H1 (cell line): ENCODE measurements at regions not wholly inside any gene's neighbourhood (a gene's known extent, or its start where the extent isn't known, plus 50 kb on each side); places are given as distances from the start of the nearest gene placed in this dataset.

ENCODE experiments used
- CTCF ChIA-PET: fragments of 300-600 bp; sonication (Branson Sonifier 250); formaldehyde crosslinking; loops from one replicate; lab custom pipeline; 2021; ENCODE audit not compliant: partially characterized antibody; lab: Charles Lee
- POLR2A ChIA-PET: fragments of 300-600 bp; sonication (Branson Sonifier 250); formaldehyde crosslinking; loops from one replicate; lab custom pipeline; 2021; ENCODE audit warnings: inconsistent platforms; ENCODE audit not compliant: partially characterized antibody; lab: Charles Lee
- DNase-seq, 2 experiments: peaks; one replicate each; pipeline versions ENCODE4 v3.0.0 to v3.0.0-alpha.2; 2010 to 2022; ENCODE audit warnings: low spot score in 2 of 2, low read depth in 1 of 2, mixed read lengths in 1 of 2
- FAIRE-seq: peaks from 2 replicates; lab custom pipeline; 2011; peaks lifted over from hg19 to GRCh38; lab: Jason Lieb, UNC
- H2AFZ ChIP-seq: 2 replicates; pipeline ENCODE4 v1.8.1; 2012; ENCODE audit warnings: low read length, inconsistent platforms
- H2AK5ac ChIP-seq: 2 replicates; pipeline ENCODE4 v1.6.1; 2013; ENCODE audit warnings: low read depth, low read length
- H2BK120ac ChIP-seq: replicated peaks from 2 replicates; pipeline ENCODE3; 2013; ENCODE audit warnings: low read depth, low read length, inconsistent platforms
- H2BK12ac ChIP-seq: 2 replicates; pipeline ENCODE4 v1.6.1; 2013; ENCODE audit warnings: low read depth, low read length
- H2BK15ac ChIP-seq: 2 replicates; pipeline ENCODE4 v1.6.1; 2013; ENCODE audit warnings: low read length
- H2BK20ac ChIP-seq: 2 replicates; pipeline ENCODE4 v1.6.1; 2013; ENCODE audit warnings: low read length
- H2BK5ac ChIP-seq: 2 replicates; pipeline ENCODE4 v1.6.1; 2013; ENCODE audit warnings: low read depth, low read length
- H3K14ac ChIP-seq: 2 replicates; pipeline ENCODE4 v1.6.1; 2013; ENCODE audit warnings: inconsistent platforms; ENCODE audit not compliant: insufficient read length
- H3K18ac ChIP-seq: 2 replicates; pipeline ENCODE4 v1.6.1; 2013; ENCODE audit warnings: low read length; ENCODE audit errors: extremely low read depth
- H3K23ac ChIP-seq: 2 replicates; pipeline ENCODE4 v1.6.1; 2013; ENCODE audit warnings: inconsistent platforms; ENCODE audit not compliant: insufficient read length
- H3K23me2 ChIP-seq: 2 replicates; pipeline ENCODE4 v1.6.1; 2013; ENCODE audit warnings: low read depth, low read length
- H3K27ac ChIP-seq: 2 replicates; pipeline ENCODE4 v1.6.1; 2011; ENCODE audit warnings: low read depth, low read length, inconsistent platforms
- H3K27me3 ChIP-seq, 4 experiments: replicated peaks in 1 of 4; 1 replicate in 1 of 4; 2 replicates in 3 of 4; pipeline versions ENCODE4 v1.6.1 to v1.8.1; 2011 to 2013; ENCODE audit warnings: low read length in 3 of 4, mild to moderate bottlenecking in 3 of 4, inconsistent platforms in 2 of 4, mixed read lengths in 2 of 4, moderate library complexity in 1 of 4; ENCODE audit not compliant: control insufficient read depth in 3 of 4, insufficient read depth in 3 of 4; ENCODE audit errors: extremely low read depth in 1 of 4
- H3K36me3 ChIP-seq, 4 experiments: 2 replicates each; pipeline versions ENCODE4 v1.6.1 to v1.8.1; 2011 to 2013; ENCODE audit warnings: mild to moderate bottlenecking in 4 of 4, low read length in 3 of 4, moderate library complexity in 2 of 4, control low read depth in 1 of 4, inconsistent platforms in 1 of 4; ENCODE audit not compliant: insufficient read depth in 4 of 4, control insufficient read depth in 2 of 4
- H3K4ac ChIP-seq: replicated peaks from 2 replicates; pipeline ENCODE3; 2013; ENCODE audit warnings: low read length, low read depth, mixed read lengths, inconsistent platforms; ENCODE audit not compliant: insufficient read length
- H3K4me1 ChIP-seq, 4 experiments: replicated peaks in 1 of 4; 1 replicate in 1 of 4; 2 replicates in 3 of 4; pipeline versions ENCODE4 v1.6.1 to v1.8.1; 2011 to 2013; ENCODE audit warnings: low read length in 3 of 4, inconsistent platforms in 2 of 4, mixed read lengths in 1 of 4; ENCODE audit not compliant: insufficient read depth in 4 of 4, control insufficient read depth in 3 of 4
- H3K4me2 ChIP-seq, 2 experiments: 2 replicates each; pipeline versions ENCODE4 v1.6.1 to v1.8.1; 2011 to 2013; ENCODE audit warnings: low read depth in 2 of 2, low read length in 2 of 2, control low read depth in 1 of 2, inconsistent platforms in 1 of 2, mild to moderate bottlenecking in 1 of 2; ENCODE audit not compliant: insufficient read depth in 1 of 2
- H3K4me3 ChIP-seq, 4 experiments: fragments of 200-600, 300-600 bp in 1 of 4; sonication (generic), shearing (Covaris generic), sonication (Bioruptor Twin) in 1 of 4; 2 replicates each; pipeline versions ENCODE4 v1.5.1 to v1.8.1; 2011 to 2016; ENCODE audit warnings: low read length in 4 of 4, low read depth in 3 of 4, control low read depth in 2 of 4, inconsistent platforms in 2 of 4, mild to moderate bottlenecking in 2 of 4, mixed read lengths in 1 of 4, moderate library complexity in 1 of 4; ENCODE audit not compliant: insufficient read depth in 2 of 4; ENCODE audit errors: extremely low read depth in 1 of 4
- H3K56ac ChIP-seq: replicated peaks from 2 replicates; pipeline ENCODE3; 2013; ENCODE audit warnings: low read depth, mild to moderate bottlenecking, mixed read lengths, low read length, inconsistent platforms; ENCODE audit not compliant: insufficient read length
- H3K79me1 ChIP-seq: 2 replicates; pipeline ENCODE4 v1.6.1; 2013; ENCODE audit warnings: low read depth, low read length, control low read depth
- H3K79me2 ChIP-seq, 2 experiments: 2 replicates each; pipeline versions ENCODE4 v1.6.1 to v1.8.1; 2012 to 2013; ENCODE audit warnings: low read length in 2 of 2, mild to moderate bottlenecking in 2 of 2, inconsistent platforms in 1 of 2; ENCODE audit not compliant: insufficient read depth in 2 of 2, control insufficient read depth in 1 of 2
- H3K9ac ChIP-seq, 4 experiments: replicated peaks in 1 of 4; 1 replicate in 1 of 4; 2 replicates in 3 of 4; pipeline versions ENCODE4 v1.6.1 to v1.8.1; 2011 to 2013; ENCODE audit warnings: low read depth in 3 of 4, low read length in 3 of 4, control low read depth in 2 of 4, mild to moderate bottlenecking in 2 of 4, moderate library complexity in 2 of 4, inconsistent platforms in 1 of 4; ENCODE audit errors: extremely low read depth in 1 of 4
- H3K9me3 ChIP-seq, 2 experiments: 2 replicates each; pipeline versions ENCODE4 v1.6.1 to v1.8.1; 2012 to 2013; ENCODE audit warnings: mild to moderate bottlenecking in 2 of 2, moderate library complexity in 2 of 2, control low read depth in 1 of 2, inconsistent platforms in 1 of 2, low read depth in 1 of 2, low read length in 1 of 2, mixed read lengths in 1 of 2; ENCODE audit not compliant: insufficient read depth in 2 of 2
- H4K20me1 ChIP-seq, 2 experiments: replicated peaks in 1 of 2; 2 replicates each; pipeline versions ENCODE3 to v1.8.1; 2011 to 2013; ENCODE audit warnings: inconsistent platforms in 2 of 2, low read length in 2 of 2, mild to moderate bottlenecking in 1 of 2; ENCODE audit not compliant: insufficient read depth in 2 of 2, control insufficient read depth in 1 of 2
- H4K5ac ChIP-seq: 2 replicates; pipeline ENCODE4 v1.6.1; 2013; ENCODE audit warnings: low read length, low read depth, mixed read lengths, inconsistent platforms; ENCODE audit not compliant: insufficient read length
- H4K8ac ChIP-seq: 2 replicates; pipeline ENCODE4 v1.8.0; 2013; ENCODE audit warnings: mild to moderate bottlenecking, moderate library complexity, low read length, inconsistent platforms; ENCODE audit not compliant: insufficient read depth; ENCODE audit errors: extremely low read depth
- H4K91ac ChIP-seq: replicated peaks from 2 replicates; pipeline ENCODE3; 2013; ENCODE audit warnings: low read length, mixed read lengths, inconsistent platforms; ENCODE audit not compliant: insufficient read length
- ASH2L ChIP-seq: fragments of 200-600, 300-600 bp; sonication (generic); IDR thresholded peaks from one replicate; pipeline ENCODE4 v1.7.1; 2017; ENCODE audit warnings: low read length
- BCL11A ChIP-seq, 2 experiments: IDR thresholded peaks; one replicate each; pipeline ENCODE4 v1.6.1; 2011; ENCODE audit warnings: low read depth in 2 of 2, low read length in 2 of 2, mild to moderate bottlenecking in 2 of 2
- CHD1 ChIP-seq: IDR thresholded peaks from 2 replicates; pipeline ENCODE4 v1.6.1; 2012; ENCODE audit warnings: low read depth, low read length, improper control_type of control experiment
- CREB1 ChIP-seq: IDR thresholded peaks from 2 replicates; pipeline ENCODE4 v1.6.1; 2012; ENCODE audit warnings: inconsistent platforms
- GABPA ChIP-seq: IDR thresholded peaks from 2 replicates; pipeline ENCODE4 v1.6.1; 2011; ENCODE audit warnings: mild to moderate bottlenecking, low read length, moderate library complexity, borderline replicate concordance; ENCODE audit not compliant: insufficient read depth
- KDM1A ChIP-seq: fragments of 200-600, 300-600 bp; sonication (generic); IDR thresholded peaks from 2 replicates; pipeline ENCODE4 v1.7.1; 2016; ENCODE audit warnings: mild to moderate bottlenecking, low read length, borderline replicate concordance
- KDM4A ChIP-seq: IDR thresholded peaks from one replicate; pipeline ENCODE4 v1.7.1; 2012; ENCODE audit warnings: low read depth, mild to moderate bottlenecking, moderate library complexity, low read length, inconsistent platforms; ENCODE audit not compliant: severe bottlenecking
- POLR2AphosphoS5 ChIP-seq: IDR thresholded peaks from 2 replicates; pipeline ENCODE4 v1.6.1; 2011; ENCODE audit warnings: low read depth, low read length
- RXRA ChIP-seq: IDR thresholded peaks from 2 replicates; pipeline ENCODE4 v1.6.1; 2011; ENCODE audit warnings: low read depth, mild to moderate bottlenecking, low read length, moderate library complexity; ENCODE audit not compliant: insufficient read depth
- SAP30 ChIP-seq: fragments of 300-600 bp; sonication (generic); IDR thresholded peaks from 2 replicates; pipeline ENCODE4 v1.7.1; 2012; ENCODE audit warnings: low read length, moderate library complexity, mild to moderate bottlenecking, inconsistent platforms; ENCODE audit not compliant: insufficient read depth, insufficient replicate concordance
- WGBS, 2 experiments: shearing (Covaris generic) in 1 of 2; methylation state at CpG; one replicate each; pipeline versions ENCODE4 v1.1.6 to v1.1.7; 2013 to 2015; ENCODE audit warnings: low lambda C conversion rate in 2 of 2, mixed read lengths in 2 of 2, inconsistent platforms in 1 of 2, low coverage in 1 of 2, missing lambda C conversion rate in 1 of 2; ENCODE audit not compliant: insufficient replicate concordance in 2 of 2, insufficient coverage in 1 of 2, insufficient read length in 1 of 2; ENCODE audit errors: extremely low coverage in 1 of 2, missing lambda C conversion rate in 1 of 2; 5-methylcytosine and 5-hydroxymethylcytosine counted together
- TF ChIP-seq, protein P1 (sequence below), 3 experiments: IDR thresholded peaks; 1 replicate in 2 of 3; 2 replicates in 1 of 3; pipeline versions ENCODE4 v1.5.1 to v1.6.1; 2011; ENCODE audit warnings: low read length in 3 of 3, mild to moderate bottlenecking in 3 of 3, inconsistent platforms in 2 of 3, low read depth in 1 of 3, moderate library complexity in 1 of 3; ENCODE audit not compliant: insufficient read depth in 1 of 3; ENCODE audit errors: control extremely low read depth in 1 of 3

DNA sequence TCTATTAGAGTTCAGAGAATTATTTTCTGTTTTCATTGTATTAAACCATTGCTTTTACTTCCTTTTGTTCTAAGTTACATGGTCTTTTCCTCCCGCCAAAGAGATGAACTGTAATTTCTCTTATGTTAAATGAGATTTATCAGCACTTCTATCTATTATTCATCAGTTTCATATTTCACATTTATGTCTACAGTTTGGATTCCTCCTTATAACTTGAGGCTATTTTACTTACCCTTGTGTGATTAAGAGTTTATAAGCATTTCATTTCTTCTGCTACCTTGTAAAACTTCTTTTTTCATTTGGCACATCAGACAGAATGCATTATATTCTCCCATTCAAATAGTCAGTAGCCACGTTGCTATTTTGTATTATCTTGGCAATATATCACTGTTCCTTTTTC is 248.2 kb downstream of the PLA2G4A start:
- POLR2A ChIA-PET: no interaction called here
- TF ChIP-seq ASH2L (no peak), SAP30 (no peak), KDM1A (no peak), KDM4A (no peak), RXRA (no peak), POLR2AphosphoS5 (no peak), CREB1 (no peak), BCL11A (IDR thresholded peaks at IDR 0.05; ENCODE audit: low read depth in 2 of 2, low read length in 2 of 2) (no peak), CHD1 (no peak), GABPA (no peak)
- TF ChIP-seq, protein P1, sequence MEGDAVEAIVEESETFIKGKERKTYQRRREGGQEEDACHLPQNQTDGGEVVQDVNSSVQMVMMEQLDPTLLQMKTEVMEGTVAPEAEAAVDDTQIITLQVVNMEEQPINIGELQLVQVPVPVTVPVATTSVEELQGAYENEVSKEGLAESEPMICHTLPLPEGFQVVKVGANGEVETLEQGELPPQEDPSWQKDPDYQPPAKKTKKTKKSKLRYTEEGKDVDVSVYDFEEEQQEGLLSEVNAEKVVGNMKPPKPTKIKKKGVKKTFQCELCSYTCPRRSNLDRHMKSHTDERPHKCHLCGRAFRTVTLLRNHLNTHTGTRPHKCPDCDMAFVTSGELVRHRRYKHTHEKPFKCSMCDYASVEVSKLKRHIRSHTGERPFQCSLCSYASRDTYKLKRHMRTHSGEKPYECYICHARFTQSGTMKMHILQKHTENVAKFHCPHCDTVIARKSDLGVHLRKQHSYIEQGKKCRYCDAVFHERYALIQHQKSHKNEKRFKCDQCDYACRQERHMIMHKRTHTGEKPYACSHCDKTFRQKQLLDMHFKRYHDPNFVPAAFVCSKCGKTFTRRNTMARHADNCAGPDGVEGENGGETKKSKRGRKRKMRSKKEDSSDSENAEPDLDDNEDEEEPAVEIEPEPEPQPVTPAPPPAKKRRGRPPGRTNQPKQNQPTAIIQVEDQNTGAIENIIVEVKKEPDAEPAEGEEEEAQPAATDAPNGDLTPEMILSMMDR (IDR thresholded peaks at IDR 0.05; ENCODE audit: control extremely low read depth in 1 of 3, insufficient read depth in 1 of 3, low read depth in 1 of 3, low read length in 3 of 3): no peak
- WGBS, 2 experiments: 86% methylated on average over 2 of the region's 2 CpGs; no CpG with 5 or more reads in 1 of the 2 experiments

More for the DNA sequence above, 248.2 kb downstream of the PLA2G4A start:
- Histone ChIP-seq H3K4me2 (no peak overlapping the region), H2BK20ac (no peak overlapping the region), H3K4me3 (no peak overlapping the region), H4K8ac (no peak overlapping the region), H2BK15ac (no peak overlapping the region), H2AFZ (no peak overlapping the region), H4K20me1 (no peaks in the 10 kb centered on the region), H3K23ac (no peak overlapping the region), H3K56ac (no peak overlapping the region), H3K14ac (no peak overlapping the region), H3K18ac (no peak overlapping the region), H3K4me1 (no peaks in the 10 kb centered on the region), H3K4ac (no peak overlapping the region), H4K91ac (no peak overlapping the region), H2AK5ac (no peak overlapping the region), H3K23me2 (no peaks in the 10 kb centered on the region), H3K27me3 (no peaks in the 10 kb centered on the region), H3K9ac (no peak overlapping the region), H2BK5ac (no peak overlapping the region), H4K5ac (no peak overlapping the region), H3K79me1 (no peaks in the 10 kb centered on the region), H3K27ac (no peak overlapping the region), H2BK12ac (no peak overlapping the region), H2BK120ac (no peak overlapping the region), H3K79me2 (no peaks in the 10 kb centered on the region), H3K9me3 (peaks cover 0 to 6% of the 10 kb centered on the region in 2 experiments; a peak in 1 of 4 replicates), H3K36me3 (no peaks in the 10 kb centered on the region)
- no peak for DNase-seq
- CTCF ChIA-PET: no interaction called here
- no peak for FAIRE-seq
